WI38 (cell line): ENCODE measurements at regions not wholly inside any gene's neighbourhood (a gene's known extent, or its start where the extent isn't known, plus 50 kb on each side); places are given as distances from the start of the nearest gene placed in this dataset.

Experiments
- H3K4me3 ChIP-seq: 2 replicates; pipeline ENCODE4 v1.5.1; 2011; ENCODE audit warnings: low read depth, mild to moderate bottlenecking, control low read depth, low read length
- TF ChIP-seq, protein P1 (sequence below): IDR thresholded peaks from 2 replicates; pipeline ENCODE4 v1.5.1; 2012; ENCODE audit warnings: low read depth, mild to moderate bottlenecking, control low read depth, low read length

DNA sequence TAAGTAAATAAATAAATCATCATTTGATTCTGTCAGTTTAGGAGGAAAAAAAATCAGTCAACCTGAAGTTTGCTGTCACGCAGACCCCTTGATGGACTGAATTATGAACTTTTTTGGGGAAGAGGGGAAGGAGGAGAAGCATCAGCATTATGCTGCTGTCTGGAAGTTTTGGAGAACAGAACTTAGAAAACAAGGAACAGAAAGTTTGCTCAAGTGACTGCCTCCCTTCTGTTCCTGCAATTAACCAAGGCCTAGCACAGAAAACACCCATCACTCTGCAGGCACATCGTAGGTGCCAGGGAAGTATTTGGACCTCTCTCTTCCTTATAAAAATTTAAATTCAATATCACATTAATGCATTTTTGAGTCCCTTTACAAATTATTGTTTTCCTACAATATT lies 283.8 kb downstream of the VRK1 start:
- H3K4me3 ChIP-seq: no peak overlapping the region
- TF ChIP-seq, protein P1, sequence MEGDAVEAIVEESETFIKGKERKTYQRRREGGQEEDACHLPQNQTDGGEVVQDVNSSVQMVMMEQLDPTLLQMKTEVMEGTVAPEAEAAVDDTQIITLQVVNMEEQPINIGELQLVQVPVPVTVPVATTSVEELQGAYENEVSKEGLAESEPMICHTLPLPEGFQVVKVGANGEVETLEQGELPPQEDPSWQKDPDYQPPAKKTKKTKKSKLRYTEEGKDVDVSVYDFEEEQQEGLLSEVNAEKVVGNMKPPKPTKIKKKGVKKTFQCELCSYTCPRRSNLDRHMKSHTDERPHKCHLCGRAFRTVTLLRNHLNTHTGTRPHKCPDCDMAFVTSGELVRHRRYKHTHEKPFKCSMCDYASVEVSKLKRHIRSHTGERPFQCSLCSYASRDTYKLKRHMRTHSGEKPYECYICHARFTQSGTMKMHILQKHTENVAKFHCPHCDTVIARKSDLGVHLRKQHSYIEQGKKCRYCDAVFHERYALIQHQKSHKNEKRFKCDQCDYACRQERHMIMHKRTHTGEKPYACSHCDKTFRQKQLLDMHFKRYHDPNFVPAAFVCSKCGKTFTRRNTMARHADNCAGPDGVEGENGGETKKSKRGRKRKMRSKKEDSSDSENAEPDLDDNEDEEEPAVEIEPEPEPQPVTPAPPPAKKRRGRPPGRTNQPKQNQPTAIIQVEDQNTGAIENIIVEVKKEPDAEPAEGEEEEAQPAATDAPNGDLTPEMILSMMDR: no peak

DNA sequence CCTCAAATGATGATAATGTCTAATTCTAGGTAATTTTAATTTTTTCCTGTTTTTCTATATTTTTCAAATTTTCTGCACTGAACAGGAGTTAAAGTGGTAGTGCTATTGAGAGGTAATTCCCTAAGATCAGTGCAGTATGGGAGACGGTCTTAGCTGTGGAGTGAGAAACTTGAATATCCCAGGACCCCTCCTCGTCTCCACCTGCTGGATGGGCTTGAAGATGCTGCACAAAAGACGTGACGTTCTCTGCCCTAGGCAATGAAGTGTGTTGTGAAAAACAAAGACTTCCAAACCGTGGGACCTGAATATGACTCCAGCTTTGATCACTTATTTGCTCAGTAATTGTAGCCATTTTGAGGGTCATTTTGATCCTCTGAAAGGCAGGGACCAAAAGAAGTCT lies 298.1 kb downstream of the VRK1 start:
- no peak overlapping the region for H3K4me3 ChIP-seq
- TF ChIP-seq, protein P1: no peak

DNA sequence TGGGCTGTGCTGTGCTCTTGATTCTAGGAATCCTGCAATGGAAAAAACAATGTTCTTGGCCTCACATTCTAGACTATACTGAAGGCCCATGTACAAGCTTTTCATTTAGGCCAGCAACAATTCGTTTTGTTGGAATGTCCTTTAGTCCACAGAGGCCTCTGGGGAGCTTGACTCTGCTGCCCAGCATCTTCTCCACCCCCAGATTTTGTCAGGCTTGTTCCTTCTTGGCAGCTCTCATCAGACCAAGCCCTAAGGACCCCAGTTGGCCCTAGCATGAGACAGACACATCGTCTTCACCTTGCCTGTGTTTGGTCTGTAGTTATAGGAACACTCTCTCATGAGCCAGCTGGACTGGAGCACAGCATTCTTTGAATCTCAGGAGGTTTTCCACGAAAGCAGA lies 300.1 kb downstream of the VRK1 start:
- TF ChIP-seq, protein P1: no peak
- H3K4me3 ChIP-seq: no peak overlapping the region

DNA sequence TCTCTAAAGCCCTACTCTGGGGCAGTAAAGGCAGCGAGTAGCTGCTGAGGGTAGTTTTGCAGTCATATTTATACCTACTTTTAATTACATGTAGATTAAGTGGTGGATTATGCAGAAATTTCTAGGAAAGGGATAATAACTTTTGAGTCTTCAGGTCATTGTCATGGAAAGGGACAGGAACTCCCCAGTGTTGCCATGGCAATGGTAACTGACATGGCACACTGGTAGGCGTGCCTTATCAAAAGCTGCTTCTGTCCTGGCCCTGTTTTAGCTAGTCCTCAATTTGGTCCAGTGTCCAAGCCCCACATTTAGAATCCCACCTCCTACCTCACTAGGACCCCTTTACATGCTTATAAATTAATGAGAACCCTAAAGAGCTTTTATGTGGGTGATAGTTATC lies 303.1 kb downstream of the VRK1 start:
- TF ChIP-seq, protein P1: no peak
- H3K4me3 ChIP-seq: no peak overlapping the region

DNA sequence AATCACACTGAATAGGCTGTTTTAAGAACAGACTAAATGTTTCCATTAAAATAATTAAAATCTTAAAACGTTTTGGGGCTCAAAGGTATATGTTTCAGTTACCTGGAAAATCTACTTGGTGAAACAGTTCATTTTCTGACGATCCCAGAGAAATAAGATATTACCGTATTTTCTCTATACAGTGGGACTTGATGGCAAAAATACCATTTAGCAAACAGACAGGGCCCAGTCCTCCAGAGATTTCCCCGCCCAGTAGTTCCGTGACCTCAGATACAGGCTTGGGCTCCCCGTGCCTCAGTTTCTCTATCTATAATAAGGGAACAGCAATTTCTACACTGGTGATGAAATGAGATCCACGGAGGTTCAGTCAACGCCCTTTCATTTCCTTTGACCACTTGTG lies 304.4 kb downstream of the VRK1 start:
- TF ChIP-seq, protein P1: no peak
- H3K4me3 ChIP-seq: no peak overlapping the region

DNA sequence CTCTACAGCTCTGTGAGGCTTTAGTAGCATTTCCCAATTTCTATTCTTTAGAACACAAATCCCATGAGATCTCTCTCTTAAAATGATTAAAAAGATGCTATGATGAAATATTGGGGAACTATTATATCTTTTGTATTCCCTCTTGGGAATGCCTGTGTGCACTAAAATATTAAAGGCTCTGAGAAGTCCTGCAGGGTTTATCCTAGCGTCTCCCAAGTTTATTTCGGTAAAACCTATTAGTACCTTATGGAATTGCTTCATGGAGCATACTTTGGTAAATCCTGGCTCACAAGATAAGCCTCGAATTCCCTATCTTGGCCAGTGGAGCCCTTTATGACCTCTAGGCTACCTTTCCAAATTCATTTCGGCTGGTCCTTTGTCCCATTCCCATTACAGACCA lies 306.8 kb downstream of the VRK1 start:
- TF ChIP-seq, protein P1: no peak
- no peak overlapping the region for H3K4me3 ChIP-seq

DNA sequence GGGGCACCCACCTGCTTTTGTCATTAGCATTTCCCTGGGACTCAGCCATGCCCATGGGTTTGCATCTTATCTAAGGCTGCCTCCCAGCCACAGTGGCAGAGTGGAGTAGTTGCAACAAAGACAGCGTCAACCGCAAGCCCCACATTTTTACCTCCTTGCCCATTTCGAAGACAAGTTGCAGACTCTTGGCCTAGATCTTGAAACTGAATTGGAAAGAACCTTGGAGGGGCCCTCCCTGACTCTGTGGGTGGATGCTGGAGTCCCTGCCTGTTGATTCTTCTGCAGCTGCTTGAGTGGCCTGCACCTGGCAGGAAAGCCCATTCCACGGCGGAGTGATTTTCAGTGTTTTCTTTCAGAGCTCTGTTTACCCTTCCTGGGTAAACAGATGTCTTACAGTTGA lies 309.0 kb downstream of the VRK1 start:
- TF ChIP-seq, protein P1: no peak
- no peak overlapping the region for H3K4me3 ChIP-seq
